ENCODE measurements at regions not wholly inside any gene's neighbourhood (a gene's known extent, or its start where the extent isn't known, plus 50 kb on each side); places are given as distances from the start of the nearest gene placed in this dataset.

DNA sequence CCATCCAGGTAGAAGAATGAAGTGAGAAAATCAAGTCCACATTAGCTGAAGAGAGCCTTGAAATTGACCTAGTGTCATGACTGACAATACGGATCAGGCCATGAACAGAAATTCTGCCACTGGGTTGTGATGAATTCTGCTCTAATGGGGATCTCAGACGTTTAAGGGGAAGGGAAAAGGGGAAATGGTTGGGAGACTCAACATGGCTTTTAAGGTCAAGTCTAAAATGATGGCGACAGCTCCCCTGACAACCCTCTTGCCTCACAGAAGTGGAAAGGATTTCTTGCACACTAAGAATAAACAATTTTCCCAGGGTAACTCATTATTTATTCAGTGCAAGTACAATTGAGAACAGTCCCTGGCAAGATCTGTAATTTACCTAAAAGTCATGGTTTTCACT lies 302.5 kb upstream of the ACVR2A start:
- TF ChIP-seq, protein P1, sequence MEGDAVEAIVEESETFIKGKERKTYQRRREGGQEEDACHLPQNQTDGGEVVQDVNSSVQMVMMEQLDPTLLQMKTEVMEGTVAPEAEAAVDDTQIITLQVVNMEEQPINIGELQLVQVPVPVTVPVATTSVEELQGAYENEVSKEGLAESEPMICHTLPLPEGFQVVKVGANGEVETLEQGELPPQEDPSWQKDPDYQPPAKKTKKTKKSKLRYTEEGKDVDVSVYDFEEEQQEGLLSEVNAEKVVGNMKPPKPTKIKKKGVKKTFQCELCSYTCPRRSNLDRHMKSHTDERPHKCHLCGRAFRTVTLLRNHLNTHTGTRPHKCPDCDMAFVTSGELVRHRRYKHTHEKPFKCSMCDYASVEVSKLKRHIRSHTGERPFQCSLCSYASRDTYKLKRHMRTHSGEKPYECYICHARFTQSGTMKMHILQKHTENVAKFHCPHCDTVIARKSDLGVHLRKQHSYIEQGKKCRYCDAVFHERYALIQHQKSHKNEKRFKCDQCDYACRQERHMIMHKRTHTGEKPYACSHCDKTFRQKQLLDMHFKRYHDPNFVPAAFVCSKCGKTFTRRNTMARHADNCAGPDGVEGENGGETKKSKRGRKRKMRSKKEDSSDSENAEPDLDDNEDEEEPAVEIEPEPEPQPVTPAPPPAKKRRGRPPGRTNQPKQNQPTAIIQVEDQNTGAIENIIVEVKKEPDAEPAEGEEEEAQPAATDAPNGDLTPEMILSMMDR (IDR thresholded peaks at IDR 0.05), result no peak
- TF ChIP-seq POLR2A (IDR thresholded peaks at IDR 0.05), result no peak
- no peak for TF ChIP-seq POLR2AphosphoS5 (IDR thresholded peaks at IDR 0.05)
- TF ChIP-seq EP300 (IDR thresholded peaks at IDR 0.05), result no peak

Data from suprapubic skin (tissue), 4 donors.